GM10266 (cell line): ENCODE measurements at regions not wholly inside any gene's neighbourhood (a gene's known extent, or its start where the extent isn't known, plus 50 kb on each side); places are given as distances from the start of the nearest gene placed in this dataset.

ENCODE experiments used
- DNase-seq: peaks from one replicate; pipeline ENCODE4 v3.0.0; 2012; ENCODE audit errors: extremely low spot score
- TF ChIP-seq, protein P1 (sequence below): IDR thresholded peaks from 2 replicates; pipeline ENCODE4 v1.5.1; 2012; ENCODE audit warnings: mild to moderate bottlenecking, low read depth; ENCODE audit not compliant: control insufficient read depth, insufficient read depth; ENCODE audit errors: missing control alignments

DNA sequence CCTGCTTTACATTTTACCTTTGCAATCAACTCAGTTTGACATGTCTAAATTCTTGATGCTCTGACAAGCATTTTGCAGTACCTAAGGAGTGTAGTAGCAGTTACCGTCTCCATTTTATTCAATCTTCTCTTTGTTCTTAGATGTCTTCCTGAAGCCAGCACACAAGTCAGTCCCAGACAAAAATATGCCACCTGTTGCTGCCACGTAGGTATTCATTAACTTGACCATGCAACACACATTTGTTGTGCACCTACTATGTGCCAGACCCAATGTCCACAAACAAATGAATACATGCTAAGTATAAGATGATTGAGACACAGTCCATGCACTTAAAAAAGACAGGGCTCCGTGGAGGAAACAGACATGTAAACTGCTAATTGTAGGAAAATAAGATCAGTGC lies 81.5 kb upstream of the NGF start:
- TF ChIP-seq, protein P1, sequence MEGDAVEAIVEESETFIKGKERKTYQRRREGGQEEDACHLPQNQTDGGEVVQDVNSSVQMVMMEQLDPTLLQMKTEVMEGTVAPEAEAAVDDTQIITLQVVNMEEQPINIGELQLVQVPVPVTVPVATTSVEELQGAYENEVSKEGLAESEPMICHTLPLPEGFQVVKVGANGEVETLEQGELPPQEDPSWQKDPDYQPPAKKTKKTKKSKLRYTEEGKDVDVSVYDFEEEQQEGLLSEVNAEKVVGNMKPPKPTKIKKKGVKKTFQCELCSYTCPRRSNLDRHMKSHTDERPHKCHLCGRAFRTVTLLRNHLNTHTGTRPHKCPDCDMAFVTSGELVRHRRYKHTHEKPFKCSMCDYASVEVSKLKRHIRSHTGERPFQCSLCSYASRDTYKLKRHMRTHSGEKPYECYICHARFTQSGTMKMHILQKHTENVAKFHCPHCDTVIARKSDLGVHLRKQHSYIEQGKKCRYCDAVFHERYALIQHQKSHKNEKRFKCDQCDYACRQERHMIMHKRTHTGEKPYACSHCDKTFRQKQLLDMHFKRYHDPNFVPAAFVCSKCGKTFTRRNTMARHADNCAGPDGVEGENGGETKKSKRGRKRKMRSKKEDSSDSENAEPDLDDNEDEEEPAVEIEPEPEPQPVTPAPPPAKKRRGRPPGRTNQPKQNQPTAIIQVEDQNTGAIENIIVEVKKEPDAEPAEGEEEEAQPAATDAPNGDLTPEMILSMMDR = no peak
- no peak for DNase-seq

GRCh38 chr1:115413621-115414020 lies 75.6 kb upstream of the NGF start:
- TF ChIP-seq, protein P1 = no peak
- DNase-seq = no peak

- TF ChIP-seq, protein P1 = no peak
- no peak for DNase-seq
These were observed 75.2 kb upstream of the NGF start for GRCh38 chr1:115413208-115413607.

DNA sequence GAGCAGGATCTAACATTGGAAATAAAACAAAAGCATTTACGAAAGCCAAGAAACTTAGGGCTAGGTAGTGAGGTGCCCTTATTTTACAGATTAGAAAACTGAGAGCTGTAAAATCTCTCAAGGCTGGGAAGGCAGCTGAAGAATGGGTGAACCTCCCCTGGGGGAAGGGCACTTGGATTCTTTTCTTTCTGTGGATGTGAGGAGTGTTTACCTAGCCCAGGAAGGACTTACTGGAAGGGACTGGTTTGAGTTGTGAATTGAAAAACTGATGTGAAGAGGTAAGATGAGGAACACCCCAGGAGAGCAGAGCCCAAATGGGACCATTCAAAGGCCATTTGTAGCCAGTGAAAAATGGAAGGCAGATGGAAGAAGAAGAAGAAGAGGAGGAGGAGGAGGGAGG lies 74.7 kb upstream of the NGF start:
- TF ChIP-seq, protein P1 = no peak
- no peak for DNase-seq

DNA sequence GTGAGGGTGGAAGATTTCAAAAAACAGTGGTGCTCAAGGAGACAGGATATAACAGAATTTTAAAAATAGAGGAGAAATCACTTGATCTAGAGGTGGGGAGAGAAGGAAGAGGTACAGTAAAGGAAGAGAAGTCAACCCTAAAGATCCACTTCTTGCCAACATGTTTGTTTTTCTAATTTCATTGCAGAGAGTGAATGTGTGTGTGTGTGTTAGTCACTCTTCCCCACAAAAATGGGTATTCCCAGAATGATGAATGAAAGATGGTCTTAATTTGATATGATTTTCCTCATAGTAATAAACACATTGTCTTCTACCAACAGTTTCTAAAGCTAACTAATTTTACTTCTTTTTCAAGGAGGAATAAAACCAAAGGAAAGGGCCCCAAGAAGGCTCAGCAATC lies 74.2 kb upstream of the NGF start:
- DNase-seq = no peak
- TF ChIP-seq, protein P1 = no peak

- TF ChIP-seq, protein P1 = no peak
- no peak for DNase-seq
These were observed 73.5 kb upstream of the NGF start for GRCh38 chr1:115411371-115412063.

DNA sequence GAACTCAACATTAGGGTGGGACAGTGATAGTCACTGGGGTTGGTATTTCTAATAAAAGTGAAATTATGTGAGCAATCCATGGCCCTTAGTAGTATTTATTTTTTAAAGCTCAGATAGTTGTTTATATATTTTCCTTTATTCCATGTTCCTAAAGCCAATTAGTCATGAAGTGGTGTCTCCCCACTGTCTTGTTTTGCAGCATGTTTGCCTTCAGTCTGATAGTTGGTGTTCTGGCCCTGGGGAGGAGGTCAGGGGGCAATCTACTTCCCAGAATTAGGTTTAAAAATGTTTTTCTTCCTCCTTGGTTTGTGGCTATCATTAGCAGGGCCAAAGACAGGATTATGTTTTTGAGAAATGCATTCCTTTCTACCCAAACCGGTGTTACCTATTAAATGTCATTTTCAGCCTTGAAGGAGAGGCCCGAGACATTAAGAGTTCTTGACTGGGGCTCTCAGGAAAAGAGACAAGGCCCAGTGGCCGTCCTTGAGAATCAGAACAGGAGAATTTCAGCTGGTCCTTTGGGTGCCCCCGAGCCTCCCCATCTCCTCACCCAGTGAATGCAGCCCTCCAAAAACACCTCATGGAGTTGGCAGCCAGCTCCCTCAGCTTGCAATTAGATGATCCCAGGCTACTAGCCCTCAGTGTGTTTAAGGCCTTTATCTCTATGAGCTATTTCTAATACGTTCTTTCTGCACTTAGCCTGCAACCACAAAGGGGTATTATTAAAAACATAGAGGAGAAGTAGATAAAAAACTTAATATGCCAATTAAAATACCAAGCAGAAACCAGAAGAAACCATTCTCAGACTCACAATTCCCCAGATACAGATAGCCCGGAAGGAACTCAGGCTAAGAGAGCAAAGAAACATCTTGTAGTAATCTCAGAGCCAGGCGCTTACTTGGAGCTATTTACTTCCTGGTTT lies 71.3 kb upstream of the NGF start:
- TF ChIP-seq, protein P1 = no peak
- no peak for DNase-seq
